H9 (cell line): ENCODE measurements at regions not wholly inside any gene's neighbourhood (a gene's known extent, or its start where the extent isn't known, plus 50 kb on each side); places are given as distances from the start of the nearest gene placed in this dataset.

Source experiments
- DNase-seq: peaks from one replicate; pipeline ENCODE4 v3.0.0-alpha.2; 2017
- H2AFZ ChIP-seq: one replicate; pipeline ENCODE4 v1.6.1; 2013; ENCODE audit warnings: mild to moderate bottlenecking, low read length, control low read depth, moderate library complexity
- H2AK5ac ChIP-seq: 2 replicates; pipeline ENCODE4 v1.6.1; 2013; ENCODE audit warnings: low read length, control low read depth, mixed read lengths; ENCODE audit not compliant: insufficient read length
- H2BK120ac ChIP-seq: one replicate; pipeline ENCODE4 v1.6.1; 2013; ENCODE audit warnings: low read depth, mild to moderate bottlenecking, low read length, control low read depth, inconsistent platforms; ENCODE audit not compliant: poor library complexity, severe bottlenecking
- H2BK12ac ChIP-seq: 2 replicates; pipeline ENCODE4 v1.6.1; 2013; ENCODE audit warnings: low read length, control low read depth, mixed read lengths, low read depth; ENCODE audit not compliant: insufficient read length
- H2BK15ac ChIP-seq: 2 replicates; pipeline ENCODE4 v1.6.1; 2013; ENCODE audit warnings: low read depth, low read length, control low read depth
- H2BK20ac ChIP-seq: one replicate; pipeline ENCODE4 v1.6.1; 2013; ENCODE audit warnings: low read depth, mild to moderate bottlenecking, low read length, control low read depth, inconsistent platforms; ENCODE audit not compliant: poor library complexity, severe bottlenecking
- H2BK5ac ChIP-seq: 2 replicates; pipeline ENCODE4 v1.6.1; 2013; ENCODE audit warnings: low read length, control low read depth, mixed read lengths; ENCODE audit not compliant: insufficient read length
- H3K14ac ChIP-seq: 2 replicates; pipeline ENCODE4 v1.6.1; 2013; ENCODE audit warnings: low read length, control low read depth; ENCODE audit not compliant: insufficient read depth
- H3K18ac ChIP-seq: 2 replicates; pipeline ENCODE4 v1.6.1; 2013; ENCODE audit warnings: low read depth, mild to moderate bottlenecking, mixed read lengths, low read length, control low read depth; ENCODE audit not compliant: insufficient read length
- H3K23ac ChIP-seq: 2 replicates; pipeline ENCODE4 v1.6.1; 2013; ENCODE audit warnings: low read length, control low read depth, mixed read lengths, low read depth; ENCODE audit not compliant: insufficient read length
- H3K23me2 ChIP-seq: 2 replicates; pipeline ENCODE4 v1.6.1; 2013; ENCODE audit warnings: low read depth, mild to moderate bottlenecking, mixed read lengths, low read length, control low read depth; ENCODE audit not compliant: insufficient read length, poor library complexity, severe bottlenecking
- H3K27ac ChIP-seq: 2 replicates; pipeline ENCODE4 v1.5.1; 2013; ENCODE audit warnings: low read length, control low read depth, mixed read lengths, low read depth; ENCODE audit not compliant: insufficient read length
- H3K27me3 ChIP-seq: 2 replicates; pipeline ENCODE4 v1.6.1; 2013; ENCODE audit warnings: low read length, control low read depth, inconsistent platforms; ENCODE audit not compliant: insufficient read depth
- H3K4ac ChIP-seq: 2 replicates; pipeline ENCODE4 v1.6.1; 2013; ENCODE audit warnings: low read depth, mild to moderate bottlenecking, control low read depth, inconsistent platforms, low read length, moderate library complexity
- H3K4me1 ChIP-seq: 2 replicates; pipeline ENCODE4 v1.6.1; 2013; ENCODE audit warnings: low read length, control low read depth, inconsistent platforms; ENCODE audit not compliant: insufficient read depth
- H3K4me2 ChIP-seq: 2 replicates; pipeline ENCODE4 v1.6.1; 2013; ENCODE audit warnings: low read length, control low read depth, mixed read lengths; ENCODE audit not compliant: insufficient read length, insufficient read depth
- H3K56ac ChIP-seq: 2 replicates; pipeline ENCODE4 v1.6.1; 2013; ENCODE audit warnings: low read depth, mild to moderate bottlenecking, mixed read lengths, low read length, control low read depth; ENCODE audit not compliant: insufficient read length
- H3K79me1 ChIP-seq: 2 replicates; pipeline ENCODE4 v1.6.1; 2013; ENCODE audit warnings: low read depth, mild to moderate bottlenecking, moderate library complexity, low read length, control low read depth, inconsistent platforms; ENCODE audit not compliant: insufficient read depth, poor library complexity, severe bottlenecking
- H3K79me2 ChIP-seq: 2 replicates; pipeline ENCODE4 v1.6.1; 2013; ENCODE audit warnings: low read length, control low read depth, inconsistent platforms; ENCODE audit not compliant: insufficient read depth
- H3K9ac ChIP-seq: 2 replicates; pipeline ENCODE4 v1.6.1; 2013; ENCODE audit warnings: low read length, control low read depth, mixed read lengths; ENCODE audit not compliant: insufficient read length; ENCODE audit errors: extremely low read depth
- H3K9me3 ChIP-seq: one replicate; pipeline ENCODE4 v1.6.1; 2013; ENCODE audit warnings: low read depth, low read length, inconsistent platforms; ENCODE audit not compliant: control insufficient read depth
- H3T11ph ChIP-seq: one replicate; pipeline ENCODE4 v1.6.1; 2013; ENCODE audit warnings: mild to moderate bottlenecking, low read length, control low read depth, inconsistent platforms
- H4K20me1 ChIP-seq: one replicate; pipeline ENCODE4 v1.6.1; 2013; ENCODE audit not compliant: control insufficient read depth, insufficient read length, insufficient read depth
- H4K5ac ChIP-seq: 2 replicates; pipeline ENCODE4 v1.6.1; 2013; ENCODE audit warnings: low read depth, mild to moderate bottlenecking, mixed read lengths, low read length, control low read depth; ENCODE audit not compliant: insufficient read length
- H4K8ac ChIP-seq: replicated peaks from 2 replicates; pipeline ENCODE4 v1.6.1; 2013; ENCODE audit warnings: low read length, control low read depth, mixed read lengths, low read depth; ENCODE audit not compliant: insufficient read length
- H4K91ac ChIP-seq: 2 replicates; pipeline ENCODE4 v1.6.1; 2013; ENCODE audit warnings: low read depth, mild to moderate bottlenecking, moderate library complexity, mixed read lengths, low read length, control low read depth; ENCODE audit not compliant: insufficient read length
- H3K27ac Mint-ChIP-seq, 3 experiments: 2 replicates in 2 of 3; 3 replicates in 1 of 3; pipeline ENCODE4 v1.8.0; 2020 to 2021; ENCODE audit warnings: mixed read lengths in 3 of 3, mild to moderate bottlenecking in 1 of 3, moderate library complexity in 1 of 3
- H3K27me3 Mint-ChIP-seq: 2 replicates; pipeline ENCODE4 v1.8.0; 2021; ENCODE audit warnings: low read depth, mild to moderate bottlenecking, moderate library complexity, mixed read lengths
- H3K36me3 Mint-ChIP-seq, 3 experiments: 2 replicates in 2 of 3; 3 replicates in 1 of 3; pipeline ENCODE4 v1.8.0; 2020 to 2021; ENCODE audit warnings: low read depth in 3 of 3, mixed read lengths in 3 of 3; ENCODE audit not compliant: insufficient read depth in 1 of 3
- H3K4me1 Mint-ChIP-seq, 2 experiments: 2 replicates each; pipeline ENCODE4 v1.8.0; 2020; ENCODE audit warnings: mixed read lengths in 2 of 2
- H3K4me3 Mint-ChIP-seq, 2 experiments: 2 replicates in 1 of 2; 3 replicates in 1 of 2; pipeline ENCODE4 v1.8.0; 2020 to 2021; ENCODE audit warnings: mild to moderate bottlenecking in 2 of 2, mixed read lengths in 2 of 2, moderate library complexity in 1 of 2
- H3K9me3 Mint-ChIP-seq, 2 experiments: 2 replicates in 1 of 2; 3 replicates in 1 of 2; pipeline ENCODE4 v1.8.0; 2020; ENCODE audit warnings: mild to moderate bottlenecking in 2 of 2, mixed read lengths in 2 of 2, moderate library complexity in 1 of 2
- WGBS: extraction: QIAGEN DNeasy Blood & Tissue Kit; methylation state at CpG from one replicate; pipeline ENCODE4 v1.1.7; 2013; ENCODE audit warnings: missing lambda C conversion rate, low lambda C conversion rate, mixed read lengths; ENCODE audit not compliant: insufficient read length; ENCODE audit errors: extremely low coverage; 5-methylcytosine and 5-hydroxymethylcytosine counted together
- TF ChIP-seq, protein P1 (sequence below): fragments of 200-600 bp; sonication (generic); conservative IDR thresholded peaks from 3 replicates; pipeline ENCODE4 v1.8.0; 2021; ENCODE audit warnings: antibody characterized with exemption, mild to moderate bottlenecking

DNA sequence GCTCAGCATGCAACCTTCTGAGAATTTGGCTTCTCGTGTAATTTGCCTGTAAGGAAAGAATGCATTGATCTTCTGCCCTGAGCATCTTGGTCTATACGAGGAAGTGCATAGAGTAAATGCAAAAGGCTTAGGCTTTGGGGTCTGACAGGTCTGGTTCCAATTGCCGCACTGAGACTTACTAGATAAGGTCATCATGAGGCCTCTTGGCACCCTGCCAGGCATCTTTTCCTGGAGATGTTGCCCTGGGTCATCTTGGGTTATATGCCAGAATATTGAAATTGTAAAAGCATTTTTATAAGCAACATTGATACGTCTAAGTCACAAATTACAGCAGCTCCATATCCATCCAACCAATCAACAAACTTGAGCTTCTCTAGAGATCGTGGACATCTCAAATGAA is 108.8 kb upstream of the WARS2 start:
- Histone ChIP-seq H4K5ac (no peak overlapping the region), H3K79me1 (no peaks in the 10 kb centered on the region), H4K91ac (no peak overlapping the region), H4K8ac (no peak overlapping the region), H3K4me1 (no peaks in the 10 kb centered on the region), H3K4ac (no peak overlapping the region), H2BK5ac (no peak overlapping the region), H2BK120ac (no peak overlapping the region), H3K9ac (no peak overlapping the region), H3K27ac (no peak overlapping the region), H3K4me2 (no peak overlapping the region), H2AK5ac (no peak overlapping the region), H3K79me2 (no peaks in the 10 kb centered on the region), H2AFZ (no peak overlapping the region), H4K20me1 (no peaks in the 10 kb centered on the region), H3T11ph (no peak overlapping the region), H3K18ac (no peak overlapping the region), H2BK12ac (no peak overlapping the region), H2BK15ac (no peak overlapping the region), H3K23ac (no peak overlapping the region), H3K14ac (no peak overlapping the region), H3K9me3 (no peaks in the 10 kb centered on the region), H3K23me2 (no peaks in the 10 kb centered on the region), H3K27me3 (no peaks in the 10 kb centered on the region), H2BK20ac (no peak overlapping the region), H3K56ac (no peak overlapping the region)
- no peaks in the 10 kb centered on the region for H3K27me3 Mint-ChIP-seq
- no peak overlapping the region for H3K4me3 Mint-ChIP-seq
- no peaks in the 10 kb centered on the region for H3K36me3 Mint-ChIP-seq
- no peak for DNase-seq
- TF ChIP-seq, protein P1, sequence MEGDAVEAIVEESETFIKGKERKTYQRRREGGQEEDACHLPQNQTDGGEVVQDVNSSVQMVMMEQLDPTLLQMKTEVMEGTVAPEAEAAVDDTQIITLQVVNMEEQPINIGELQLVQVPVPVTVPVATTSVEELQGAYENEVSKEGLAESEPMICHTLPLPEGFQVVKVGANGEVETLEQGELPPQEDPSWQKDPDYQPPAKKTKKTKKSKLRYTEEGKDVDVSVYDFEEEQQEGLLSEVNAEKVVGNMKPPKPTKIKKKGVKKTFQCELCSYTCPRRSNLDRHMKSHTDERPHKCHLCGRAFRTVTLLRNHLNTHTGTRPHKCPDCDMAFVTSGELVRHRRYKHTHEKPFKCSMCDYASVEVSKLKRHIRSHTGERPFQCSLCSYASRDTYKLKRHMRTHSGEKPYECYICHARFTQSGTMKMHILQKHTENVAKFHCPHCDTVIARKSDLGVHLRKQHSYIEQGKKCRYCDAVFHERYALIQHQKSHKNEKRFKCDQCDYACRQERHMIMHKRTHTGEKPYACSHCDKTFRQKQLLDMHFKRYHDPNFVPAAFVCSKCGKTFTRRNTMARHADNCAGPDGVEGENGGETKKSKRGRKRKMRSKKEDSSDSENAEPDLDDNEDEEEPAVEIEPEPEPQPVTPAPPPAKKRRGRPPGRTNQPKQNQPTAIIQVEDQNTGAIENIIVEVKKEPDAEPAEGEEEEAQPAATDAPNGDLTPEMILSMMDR = no peak
- H3K4me1 Mint-ChIP-seq = no peaks in the 10 kb centered on the region
- H3K9me3 Mint-ChIP-seq = no peaks in the 10 kb centered on the region
- no CpG with 5 or more reads among the region's 5 CpGs for WGBS
- no peak overlapping the region for H3K27ac Mint-ChIP-seq
